ENCODE measurements at regions not wholly inside any gene's neighbourhood (a gene's known extent, or its start where the extent isn't known, plus 50 kb on each side); places are given as distances from the start of the nearest gene placed in this dataset.

DNA sequence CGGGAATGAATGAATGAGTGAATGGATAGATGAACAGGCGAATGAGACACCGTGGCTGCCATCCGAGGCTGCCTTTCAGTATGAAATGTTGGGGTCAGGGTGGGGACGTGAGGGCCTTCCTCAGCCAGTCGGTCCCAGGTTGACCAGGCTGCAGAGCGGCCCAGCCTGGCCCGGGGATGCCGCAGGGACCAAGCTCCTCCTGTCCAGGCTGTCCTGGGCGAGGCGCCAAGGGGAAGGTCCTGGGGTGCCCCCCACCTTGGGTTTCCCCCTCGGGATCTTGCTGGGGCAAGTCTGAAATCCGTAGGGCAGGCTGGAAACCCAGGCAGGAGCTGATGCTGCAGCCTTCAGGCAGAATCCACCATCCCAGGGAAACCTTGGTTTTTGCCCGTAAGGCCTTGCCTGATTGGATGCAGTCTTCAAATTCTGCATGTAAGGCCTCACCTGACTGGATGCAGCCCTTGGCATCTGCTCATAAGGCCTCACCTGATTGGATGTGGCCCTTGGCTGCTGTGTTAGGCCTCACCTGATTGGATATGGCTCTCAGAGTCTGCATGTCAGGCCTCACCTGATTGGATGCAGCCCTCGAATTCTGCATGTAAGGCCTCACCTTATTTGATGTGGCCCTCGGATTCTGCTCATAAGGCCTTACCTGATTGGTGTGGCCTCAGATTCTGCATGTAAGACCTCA lies 61.7 kb upstream of the ZNF469 start:
- WGBS (ENCODE audit: insufficient coverage), result 96% methylated on average over 16 of the region's 16 CpGs

More for the DNA sequence above, 61.7 kb upstream of the ZNF469 start:
- ChIA-PET CTCF (no interaction called here), POLR2A (no interaction called here)
- Histone ChIP-seq H3K4me1 (ENCODE audit: control insufficient read depth in 2 of 2, insufficient read depth in 2 of 2, low read length in 2 of 2) (no peaks in the 10 kb centered on the region), H3K9ac (ENCODE audit: low read length) (no peak overlapping the region), H3K4me3 (ENCODE audit: control extremely low read depth in 1 of 5, extremely low read depth in 1 of 5, insufficient read depth in 1 of 5, low read depth in 2 of 5, low read length in 4 of 5) (no peak overlapping the region), H3K79me2 (ENCODE audit: control insufficient read depth, insufficient read depth, low read length) (no peaks in the 10 kb centered on the region), H3K27me3 (replicated peaks in 1 of 4; ENCODE audit: control extremely low read depth in 1 of 4, control insufficient read depth in 3 of 4, insufficient read depth in 4 of 4, low read length in 3 of 4) (peaks cover 0 to 4% (median 0%) of the 10 kb centered on the region in 4 experiments), H3K9me3 (ENCODE audit: control extremely low read depth in 1 of 3, control insufficient read depth in 2 of 3, insufficient read depth in 1 of 3, low read length in 2 of 3) (peaks cover 0 to 19% (median 0%) of the 10 kb centered on the region in 3 donors), H3K27ac (ENCODE audit: low read length in 2 of 2) (no peak overlapping the region), H4K20me1 (ENCODE audit: control insufficient read depth, insufficient read depth, low read length, poor library complexity, severe bottlenecking) (no peaks in the 10 kb centered on the region), H2AFZ (ENCODE audit: insufficient read depth, low read depth, low read length, poor library complexity, severe bottlenecking) (no peak overlapping the region), H3K4me2 (replicated peaks; ENCODE audit: low read depth, low read length, poor library complexity, severe bottlenecking) (no peak overlapping the region), H3K36me3 (replicated peaks in 1 of 2; ENCODE audit: control extremely low read depth in 1 of 2, control insufficient read depth in 1 of 2, extremely low read depth in 1 of 2, insufficient read depth in 2 of 2, low read length in 1 of 2) (no peaks in the 10 kb centered on the region)
- Mint-ChIP-seq H3K9me3 (ENCODE audit: insufficient read depth) (no peaks in the 10 kb centered on the region), H3K27ac (no peak overlapping the region), H3K27me3 (peaks cover 5% of the 10 kb centered on the region), H3K4me3 (no peak overlapping the region), H3K4me1 (no peaks in the 10 kb centered on the region)
- no peak for DNase-seq
- no peak for TF ChIP-seq CTCF (IDR thresholded peaks at IDR 0.05)
- TF ChIP-seq EZH2 (IDR thresholded peaks at IDR 0.05; ENCODE audit: borderline replicate concordance, insufficient read depth, low read depth, low read length, poor library complexity, severe bottlenecking), result no peak
- no peak for ATAC-seq (ENCODE audit: low read depth)
- intact Hi-C loops (cut with micrococcal nuclease), result no loop called here
